Mucosa of rectum (tissue), 2 donors: ENCODE measurements at regions not wholly inside any gene's neighbourhood (a gene's known extent, or its start where the extent isn't known, plus 50 kb on each side); places are given as distances from the start of the nearest gene placed in this dataset.

Experiments
- H3K27ac ChIP-seq, 2 donors: one replicate each; pipeline ENCODE4 v1.7.0; 2013; ENCODE audit warnings: inconsistent platforms in 2 of 2, low read depth in 2 of 2, low read length in 2 of 2
- H3K27me3 ChIP-seq, 2 donors: one replicate each; pipeline ENCODE4 v1.7.0; 2013; ENCODE audit warnings: low read length in 2 of 2; ENCODE audit not compliant: control insufficient read depth in 2 of 2, insufficient read depth in 2 of 2
- H3K36me3 ChIP-seq, 2 donors: one replicate each; pipeline ENCODE4 v1.7.0; 2013; ENCODE audit warnings: low read length in 2 of 2; ENCODE audit not compliant: control insufficient read depth in 2 of 2, insufficient read depth in 2 of 2
- H3K4me1 ChIP-seq, 2 donors: one replicate each; pipeline ENCODE4 v1.7.0; 2013; ENCODE audit warnings: low read length in 2 of 2, mild to moderate bottlenecking in 1 of 2; ENCODE audit not compliant: control insufficient read depth in 2 of 2, insufficient read depth in 2 of 2
- H3K4me3 ChIP-seq, 2 donors: one replicate each; pipeline ENCODE4 v1.7.0; 2013; ENCODE audit warnings: low read length in 2 of 2
- H3K9ac ChIP-seq, 2 donors: one replicate each; pipeline ENCODE4 v1.7.0; 2013; ENCODE audit warnings: low read length in 2 of 2, low read depth in 1 of 2, mild to moderate bottlenecking in 1 of 2
- H3K9me3 ChIP-seq, 2 donors: one replicate each; pipeline ENCODE4 v1.7.0; 2013; ENCODE audit warnings: low read length in 2 of 2; ENCODE audit not compliant: control insufficient read depth in 2 of 2
- donor health status: healthy.
- donor health status: Normal muscosa, but diverticular disease.

GRCh38 chr12:43294916-43295315, 257.1 kb downstream of the ADAMTS20 start:
- Histone ChIP-seq H3K9me3 (no peaks in the 10 kb centered on the region), H3K27me3 (no peaks in the 10 kb centered on the region), H3K4me1 (no peaks in the 10 kb centered on the region), H3K4me3 (no peak overlapping the region), H3K27ac (no peak overlapping the region), H3K9ac (no peak overlapping the region), H3K36me3 (no peaks in the 10 kb centered on the region)

DNA sequence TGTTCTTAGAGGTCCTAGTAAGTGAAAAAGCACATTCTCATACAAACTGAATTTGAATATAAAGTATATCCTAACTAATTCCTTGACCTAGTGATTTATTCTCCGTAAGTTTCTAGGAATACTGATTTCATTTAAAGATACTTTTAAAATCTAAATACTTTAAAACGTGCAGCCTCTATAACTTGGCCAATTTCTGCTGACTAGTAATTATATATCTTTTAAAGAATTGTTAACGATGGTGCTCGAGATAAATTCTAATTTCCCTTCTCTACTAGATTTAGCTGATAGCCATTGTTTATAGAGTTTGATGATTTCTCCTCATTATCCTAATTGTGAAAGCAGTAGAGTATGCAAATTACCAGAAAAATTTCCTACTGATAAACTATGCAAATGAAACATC, 257.9 kb downstream of the ADAMTS20 start:
- H3K4me1 ChIP-seq, result no peaks in the 10 kb centered on the region
- H3K4me3 ChIP-seq, result no peak overlapping the region

GRCh38 chr12:43293396-43293795, 258.6 kb downstream of the ADAMTS20 start:
- Histone ChIP-seq H3K27ac (no peak overlapping the region), H3K4me1 (no peaks in the 10 kb centered on the region), H3K4me3 (no peak overlapping the region), H3K9me3 (no peaks in the 10 kb centered on the region), H3K27me3 (no peaks in the 10 kb centered on the region), H3K36me3 (no peaks in the 10 kb centered on the region), H3K9ac (no peak overlapping the region)

More for the DNA sequence above, 257.9 kb downstream of the ADAMTS20 start:
- Histone ChIP-seq H3K9me3 (no peaks in the 10 kb centered on the region), H3K27ac (no peak overlapping the region), H3K36me3 (no peaks in the 10 kb centered on the region), H3K9ac (no peak overlapping the region), H3K27me3 (no peaks in the 10 kb centered on the region)

- Histone ChIP-seq H3K27ac (no peak overlapping the region), H3K4me3 (no peak overlapping the region), H3K9ac (no peak overlapping the region), H3K9me3 (no peaks in the 10 kb centered on the region), H3K4me1 (no peaks in the 10 kb centered on the region), H3K27me3 (no peaks in the 10 kb centered on the region), H3K36me3 (no peaks in the 10 kb centered on the region)
These were observed 259.3 kb downstream of the ADAMTS20 start for GRCh38 chr12:43292699-43293098.

DNA sequence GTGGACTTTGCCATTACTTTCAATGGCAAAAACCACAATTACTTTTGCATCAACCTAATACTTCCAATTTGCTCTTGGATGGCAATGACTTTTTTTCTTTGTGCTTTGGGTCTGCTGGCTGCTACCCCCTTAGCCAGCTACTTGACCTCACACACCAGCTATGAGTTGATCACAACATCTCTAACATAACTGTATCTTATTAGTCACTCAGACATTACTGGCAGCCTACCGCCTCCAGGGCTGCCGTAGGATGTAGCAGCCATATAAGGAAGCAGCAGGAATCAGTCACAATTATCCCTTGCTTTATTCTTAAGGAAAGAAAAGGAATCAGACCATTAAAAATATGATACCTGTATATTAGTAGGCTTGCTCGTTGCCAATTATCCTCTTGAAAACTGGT, 260.5 kb downstream of the ADAMTS20 start:
- Histone ChIP-seq H3K36me3 (no peaks in the 10 kb centered on the region), H3K9me3 (no peaks in the 10 kb centered on the region), H3K4me3 (no peak overlapping the region), H3K27ac (no peak overlapping the region), H3K4me1 (no peaks in the 10 kb centered on the region), H3K27me3 (no peaks in the 10 kb centered on the region), H3K9ac (no peak overlapping the region)

DNA sequence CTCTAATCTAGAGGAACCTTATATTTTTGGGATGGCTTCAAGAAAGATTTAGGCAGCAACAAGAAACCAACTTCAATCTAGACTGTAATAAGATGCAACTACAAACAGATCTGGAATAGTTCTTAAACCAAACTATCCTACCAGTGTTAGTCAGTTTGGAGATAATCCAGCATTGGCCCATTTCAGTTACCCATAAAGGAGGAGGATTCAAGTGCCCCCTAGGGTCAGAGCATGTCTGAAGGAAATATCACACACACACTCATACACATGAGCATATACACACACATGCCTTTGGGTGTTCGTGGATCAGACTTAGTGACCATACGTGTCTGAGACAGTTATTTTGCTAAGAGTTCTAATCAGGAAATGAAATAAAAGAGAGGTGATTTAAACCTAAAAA, 261.2 kb downstream of the ADAMTS20 start:
- Histone ChIP-seq H3K36me3 (no peaks in the 10 kb centered on the region), H3K4me3 (no peak overlapping the region), H3K4me1 (no peaks in the 10 kb centered on the region), H3K27me3 (no peaks in the 10 kb centered on the region), H3K27ac (no peak overlapping the region), H3K9ac (no peak overlapping the region), H3K9me3 (no peaks in the 10 kb centered on the region)

DNA sequence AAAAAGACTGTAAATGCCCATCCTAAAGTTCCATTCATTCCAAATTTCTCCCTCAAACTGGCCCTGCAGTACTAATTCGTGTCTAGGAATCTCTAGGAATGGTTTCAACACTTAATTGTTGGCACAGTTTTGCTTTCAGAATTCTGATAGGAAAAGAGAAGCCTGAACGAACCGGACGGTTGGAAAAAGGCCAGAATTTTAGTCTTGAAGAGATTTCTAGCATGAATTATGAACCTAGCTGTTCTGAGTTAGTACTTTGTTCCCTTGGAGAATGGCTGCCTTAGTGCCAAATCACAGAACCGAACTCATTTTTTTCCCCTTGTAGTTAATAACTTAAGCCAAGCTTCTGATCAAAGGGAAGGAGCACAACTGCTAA, 262.6 kb downstream of the ADAMTS20 start:
- Histone ChIP-seq H3K27me3 (no peaks in the 10 kb centered on the region), H3K4me3 (no peak overlapping the region), H3K9me3 (no peaks in the 10 kb centered on the region), H3K27ac (no peak overlapping the region), H3K4me1 (no peaks in the 10 kb centered on the region), H3K9ac (no peak overlapping the region), H3K36me3 (no peaks in the 10 kb centered on the region)

DNA sequence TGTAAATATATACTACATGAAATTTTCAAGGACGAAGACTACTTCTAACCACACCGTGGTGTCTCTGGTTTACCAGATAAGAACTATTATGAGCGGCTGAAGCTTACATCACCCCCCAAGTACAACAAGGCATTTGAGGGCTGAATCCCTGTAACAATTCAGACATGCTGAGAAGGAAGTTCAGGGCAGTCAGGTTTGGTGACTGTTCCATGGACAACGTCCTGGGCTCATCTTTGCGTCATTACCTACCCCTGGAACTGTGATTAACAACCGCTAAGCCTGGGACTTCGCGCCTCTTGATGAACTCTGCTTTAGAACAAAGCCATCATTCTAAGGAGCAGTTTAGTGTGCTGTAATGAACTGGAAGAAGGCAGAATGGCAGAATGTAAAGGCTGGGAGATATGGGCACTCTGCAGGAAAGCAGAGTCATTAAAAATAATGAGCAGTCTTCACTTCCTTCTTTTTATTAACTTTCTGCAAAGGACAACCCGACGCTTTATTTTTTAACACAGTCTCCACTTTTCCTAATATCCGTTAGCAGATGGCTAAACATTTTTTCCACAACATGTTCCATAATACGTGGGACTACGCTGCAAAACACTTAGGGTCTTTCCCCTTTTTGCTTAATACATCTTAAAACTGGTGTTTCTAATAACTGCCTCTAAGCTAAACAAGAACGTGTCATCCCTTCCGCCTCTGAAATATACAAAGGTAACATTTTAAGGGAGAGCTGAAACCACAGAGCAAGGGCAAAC, 263.2 kb downstream of the ADAMTS20 start:
- Histone ChIP-seq H3K27me3 (no peaks in the 10 kb centered on the region), H3K27ac (no peak overlapping the region), H3K4me1 (no peaks in the 10 kb centered on the region), H3K36me3 (no peaks in the 10 kb centered on the region), H3K9ac (no peak overlapping the region), H3K4me3 (no peak overlapping the region), H3K9me3 (no peaks in the 10 kb centered on the region)

DNA sequence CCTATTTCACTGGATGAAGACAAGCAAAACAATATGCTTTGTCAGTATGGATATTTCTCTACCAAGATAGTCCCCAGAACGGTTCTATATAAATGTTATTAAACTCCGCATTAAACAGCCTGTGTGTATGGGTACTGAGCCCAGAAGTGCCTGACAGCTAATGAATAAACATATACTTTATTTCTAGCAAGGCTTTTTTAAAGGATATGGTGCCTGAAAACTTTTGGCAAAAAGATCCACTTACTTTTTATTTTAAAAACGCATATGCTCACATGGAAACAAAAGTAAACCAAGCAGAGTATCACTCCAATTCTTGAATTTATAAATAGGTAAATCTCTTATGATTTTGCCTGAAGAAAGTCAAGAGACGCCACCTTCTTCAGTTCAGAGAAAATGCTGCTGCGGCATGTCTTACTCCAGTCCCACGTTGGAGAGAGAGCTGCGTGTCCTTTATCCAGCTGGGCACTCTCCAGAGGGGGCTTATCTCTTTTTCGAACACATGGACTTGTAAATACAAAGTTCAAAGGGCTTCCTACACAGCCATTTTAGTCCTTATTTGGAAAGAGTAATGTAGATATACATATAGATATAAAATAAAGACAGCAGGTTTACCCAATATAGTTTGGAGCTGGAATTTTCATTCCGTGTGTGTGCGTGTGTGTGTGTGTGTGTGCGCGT, 264.2 kb downstream of the ADAMTS20 start:
- H3K27ac ChIP-seq, result no peak overlapping the region
- H3K36me3 ChIP-seq, result no peaks in the 10 kb centered on the region
- H3K4me3 ChIP-seq, result no peak overlapping the region
- H3K27me3 ChIP-seq, result no peaks in the 10 kb centered on the region
- no peaks in the 10 kb centered on the region for H3K4me1 ChIP-seq
- H3K9me3 ChIP-seq, result no peaks in the 10 kb centered on the region
- no peak overlapping the region for H3K9ac ChIP-seq

DNA sequence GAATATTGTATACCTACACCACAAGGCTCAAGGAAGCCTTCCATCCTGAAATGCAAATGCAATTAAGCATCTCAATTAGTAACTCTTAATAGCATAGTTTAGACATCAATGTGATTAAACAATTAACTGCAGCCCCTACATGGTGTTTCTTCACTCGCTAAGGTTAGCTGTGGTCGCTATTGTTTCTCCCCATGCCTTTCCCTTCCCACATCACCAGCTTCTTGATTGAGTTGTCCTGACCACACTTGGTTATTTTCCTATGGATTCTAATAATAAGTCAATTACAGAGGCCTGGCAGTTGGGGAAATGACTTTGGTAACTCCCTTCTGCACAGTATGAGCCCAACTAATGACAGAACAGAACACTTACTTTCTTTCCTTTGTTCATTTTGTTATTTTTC, 265.0 kb downstream of the ADAMTS20 start:
- H3K27ac ChIP-seq, result no peak overlapping the region
- no peak overlapping the region for H3K4me3 ChIP-seq
- H3K36me3 ChIP-seq, result no peaks in the 10 kb centered on the region
- H3K9me3 ChIP-seq, result no peaks in the 10 kb centered on the region
- H3K9ac ChIP-seq, result no peak overlapping the region
- H3K27me3 ChIP-seq, result no peaks in the 10 kb centered on the region
- no peaks in the 10 kb centered on the region for H3K4me1 ChIP-seq
